ENCODE measurements at regions not wholly inside any gene's neighbourhood (a gene's known extent, or its start where the extent isn't known, plus 50 kb on each side); places are given as distances from the start of the nearest gene placed in this dataset.

DNA sequence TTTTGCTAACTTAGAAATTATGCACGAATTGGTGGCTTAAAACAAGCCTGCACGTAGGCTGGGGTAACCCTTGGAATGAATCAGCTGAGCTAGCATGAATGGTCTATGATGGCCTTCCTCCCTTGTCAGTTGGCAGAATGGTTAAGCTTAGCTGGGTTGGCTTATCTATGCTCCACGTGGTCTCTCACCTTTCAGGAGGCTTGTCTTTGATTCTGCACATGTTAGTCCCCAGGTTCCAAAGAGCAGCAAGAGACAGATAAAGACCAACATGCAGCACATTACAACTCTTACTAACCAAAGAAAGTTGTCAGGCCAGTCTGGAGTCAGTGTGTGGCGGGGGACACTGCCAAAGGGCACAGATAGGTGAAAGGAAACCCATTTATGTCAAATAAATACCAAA, 700.9 kb upstream of the SYT4 start:
- TF ChIP-seq, protein P1, sequence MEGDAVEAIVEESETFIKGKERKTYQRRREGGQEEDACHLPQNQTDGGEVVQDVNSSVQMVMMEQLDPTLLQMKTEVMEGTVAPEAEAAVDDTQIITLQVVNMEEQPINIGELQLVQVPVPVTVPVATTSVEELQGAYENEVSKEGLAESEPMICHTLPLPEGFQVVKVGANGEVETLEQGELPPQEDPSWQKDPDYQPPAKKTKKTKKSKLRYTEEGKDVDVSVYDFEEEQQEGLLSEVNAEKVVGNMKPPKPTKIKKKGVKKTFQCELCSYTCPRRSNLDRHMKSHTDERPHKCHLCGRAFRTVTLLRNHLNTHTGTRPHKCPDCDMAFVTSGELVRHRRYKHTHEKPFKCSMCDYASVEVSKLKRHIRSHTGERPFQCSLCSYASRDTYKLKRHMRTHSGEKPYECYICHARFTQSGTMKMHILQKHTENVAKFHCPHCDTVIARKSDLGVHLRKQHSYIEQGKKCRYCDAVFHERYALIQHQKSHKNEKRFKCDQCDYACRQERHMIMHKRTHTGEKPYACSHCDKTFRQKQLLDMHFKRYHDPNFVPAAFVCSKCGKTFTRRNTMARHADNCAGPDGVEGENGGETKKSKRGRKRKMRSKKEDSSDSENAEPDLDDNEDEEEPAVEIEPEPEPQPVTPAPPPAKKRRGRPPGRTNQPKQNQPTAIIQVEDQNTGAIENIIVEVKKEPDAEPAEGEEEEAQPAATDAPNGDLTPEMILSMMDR (IDR thresholded peaks at IDR 0.05): no peak
- TF ChIP-seq EZH2 (IDR thresholded peaks at IDR 0.05): no peak
- TF ChIP-seq EZH2phosphoT487 (IDR thresholded peaks at IDR 0.05): no peak

All from neural progenitor cell (in vitro differentiated cells).